K562 (cell line): ENCODE measurements at regions not wholly inside any gene's neighbourhood (a gene's known extent, or its start where the extent isn't known, plus 50 kb on each side); places are given as distances from the start of the nearest gene placed in this dataset.

ENCODE experiments used
- ATAC-seq: fragments of 200-7000 bp; cut with Tn5 transposase; 3 replicates; pipeline ENCODE4 v1.9.1; 2020; ENCODE audit warnings: moderate library complexity
- BruUV-seq: library from RNA; stranded (reverse); fragments of 400-500 nt; replicated peaks from 2 replicates; lab custom pipeline; 2021; lab: Mats Ljungman, UMichigan
- CTCF ChIA-PET: fragments of 300-600 bp; formaldehyde crosslinking; extraction: SDS; loops from one replicate; lab custom pipeline; 2021; ENCODE audit warnings: low intra/inter-chr PET ratio; lab: Yijun Ruan, JAX
- POLR2A ChIA-PET: fragments of 300-600, 350-650 bp; sonication (Branson Sonifier 250); formaldehyde crosslinking; extraction: SDS; loops from one replicate; lab custom pipeline; 2021; ENCODE audit warnings: antibody characterized with exemption, inconsistent platforms; lab: Yijun Ruan, JAX
- DNase-seq, 4 experiments: peaks; one replicate each; pipeline versions ENCODE4 v3.0.0 to v3.0.0-alpha.2; 2011 to 2018; ENCODE audit warnings: low spot score in 3 of 4, mixed read lengths in 3 of 4; ENCODE audit errors: extremely low read depth in 1 of 4
- FAIRE-seq: peaks from 2 replicates; lab custom pipeline; 2011; peaks lifted over from hg19 to GRCh38; lab: Jason Lieb, UNC
- H2AFZ ChIP-seq: 2 replicates; pipeline ENCODE4 v1.6.0; 2011; ENCODE audit warnings: low read depth, low read length, control low read depth, inconsistent platforms
- H3K27ac ChIP-seq: fragments of 200-600 bp; 3 replicates; pipeline ENCODE4 v1.8.0; 2011; ENCODE audit warnings: low read depth, mild to moderate bottlenecking, control low read depth, inconsistent platforms, low read length, moderate library complexity, mixed read lengths; ENCODE audit errors: extremely low read depth
- H3K27me3 ChIP-seq, 2 experiments: fragments of 300-600 bp in 1 of 2; 2 replicates in 1 of 2; 3 replicates in 1 of 2; pipeline versions ENCODE4 v1.6.0 to v1.8.0; 2011; ENCODE audit warnings: inconsistent platforms in 2 of 2, low read length in 2 of 2, mild to moderate bottlenecking in 1 of 2, mixed read lengths in 1 of 2, moderate library complexity in 1 of 2; ENCODE audit not compliant: control insufficient read depth in 2 of 2, insufficient read depth in 2 of 2
- H3K36me3 ChIP-seq: fragments of 300-600 bp; 3 replicates; pipeline ENCODE4 v1.8.0; 2011; ENCODE audit warnings: mild to moderate bottlenecking, low read length, inconsistent platforms; ENCODE audit not compliant: control insufficient read depth, insufficient read depth
- H3K4me1 ChIP-seq, 2 experiments: fragments of 200-600 bp in 1 of 2; replicated peaks in 1 of 2; 2 replicates in 1 of 2; 3 replicates in 1 of 2; pipeline versions ENCODE4 v1.5.1 to v1.8.0; 2011; ENCODE audit warnings: inconsistent platforms in 2 of 2, low read length in 2 of 2, mild to moderate bottlenecking in 1 of 2, mixed read lengths in 1 of 2, moderate library complexity in 1 of 2; ENCODE audit not compliant: control insufficient read depth in 2 of 2, insufficient read depth in 2 of 2
- H3K4me2 ChIP-seq: 2 replicates; pipeline ENCODE4 v1.6.1; 2011; ENCODE audit warnings: low read length, control low read depth, inconsistent platforms, mixed read lengths; ENCODE audit not compliant: insufficient read depth
- H3K4me3 ChIP-seq: fragments of 200-600 bp; sonication (generic), shearing (Covaris generic); 2 replicates; pipeline ENCODE4 v1.5.1; 2016; ENCODE audit warnings: control low read depth, inconsistent platforms
- H3K79me2 ChIP-seq: fragments of 200-600 bp; 3 replicates; pipeline ENCODE4 v1.8.0; 2011; ENCODE audit warnings: low read length, inconsistent platforms; ENCODE audit not compliant: control insufficient read depth, insufficient read depth
- H3K9ac ChIP-seq, 2 experiments: 2 replicates each; pipeline versions ENCODE4 v1.6.0 to v1.6.1; 2011; ENCODE audit warnings: low read depth in 2 of 2, low read length in 2 of 2, control low read depth in 1 of 2, inconsistent platforms in 1 of 2, mild to moderate bottlenecking in 1 of 2, mixed read lengths in 1 of 2; ENCODE audit not compliant: insufficient read depth in 1 of 2
- H3K9me1 ChIP-seq: one replicate; pipeline ENCODE4 v1.6.0; 2011; ENCODE audit warnings: inconsistent platforms, mild to moderate bottlenecking, low read length, moderate library complexity; ENCODE audit not compliant: control insufficient read depth, insufficient read depth
- H3K9me3 ChIP-seq: replicated peaks from 2 replicates; pipeline ENCODE4 v1.5.1; 2011; ENCODE audit warnings: low read depth, low read length, inconsistent platforms; ENCODE audit not compliant: control insufficient read depth, insufficient read depth
- H4K20me1 ChIP-seq: replicated peaks from 2 replicates; pipeline ENCODE4 v1.6.1; 2011; ENCODE audit warnings: low read length, inconsistent platforms, mixed read lengths; ENCODE audit not compliant: control insufficient read depth, insufficient read depth
- CREB1 ChIP-seq, 2 experiments: sonication (generic) in 1 of 2; formaldehyde crosslinking in 1 of 2; IDR thresholded peaks; 2 replicates each; pipeline versions ENCODE4 v1.6.1 to v1.8.0; 2012 to 2022; ENCODE audit warnings: inconsistent platforms in 1 of 2, mild to moderate bottlenecking in 1 of 2, missing genetic modification reagents in 1 of 2, moderate library complexity in 1 of 2
- E2F5 ChIP-seq: sonication (generic); formaldehyde crosslinking; IDR thresholded peaks from 2 replicates; pipeline ENCODE4 v1.8.0; 2022; ENCODE audit warnings: mild to moderate bottlenecking, missing genetic modification reagents
- E2F6 ChIP-seq, 2 experiments: IDR thresholded peaks; 2 replicates each; pipeline ENCODE4 v1.6.1; 2011; ENCODE audit warnings: borderline replicate concordance in 1 of 2, control low read depth in 1 of 2, low read depth in 1 of 2, low read length in 1 of 2, mild to moderate bottlenecking in 1 of 2, mixed read lengths in 1 of 2, moderate library complexity in 1 of 2; ENCODE audit not compliant: insufficient read depth in 1 of 2, insufficient read length in 1 of 2, poor library complexity in 1 of 2, severe bottlenecking in 1 of 2; ENCODE audit errors: extremely low read depth in 1 of 2
- MYNN ChIP-seq, 2 experiments: sonication (generic); formaldehyde crosslinking in 1 of 2; IDR thresholded peaks; 2 replicates each; pipeline versions ENCODE4 v1.5.0 to v1.6.1; 2016 to 2020; ENCODE audit warnings: antibody characterized with exemption in 1 of 2, missing genetic modification reagents in 1 of 2
- PTTG1 ChIP-seq: fragments of 450-650 bp; IDR thresholded peaks from 2 replicates; pipeline ENCODE4 v1.6.1; 2016; ENCODE audit warnings: low read depth, mild to moderate bottlenecking, missing genetic modification characterization, missing compliant biosample characterization
- SMAD3 ChIP-seq: fragments of 450-650 bp; formaldehyde crosslinking; conservative IDR thresholded peaks from 2 replicates; pipeline ENCODE4 v1.4.0; 2020; ENCODE audit warnings: mild to moderate bottlenecking
- SREBF2 ChIP-seq: sonication (generic); formaldehyde crosslinking; IDR thresholded peaks from 2 replicates; pipeline ENCODE4 v1.4.0; 2020; ENCODE audit warnings: mild to moderate bottlenecking, missing genetic modification reagents
- TCFL5 ChIP-seq: fragments of 250-450 bp; sonication (Bioruptor Pico); conservative IDR thresholded peaks from 2 replicates; pipeline ENCODE4 v1.6.1; 2021; ENCODE audit warnings: mild to moderate bottlenecking, moderate library complexity, matching md5 sums
- XRCC5 ChIP-seq: fragments of 200-400 bp; formaldehyde crosslinking; IDR thresholded peaks from 2 replicates; pipeline ENCODE4 v1.6.1; 2017; ENCODE audit warnings: low read depth, mild to moderate bottlenecking, low read length
- ZNF197 ChIP-seq: fragments of 200-800 bp; sonication (Bioruptor generic); IDR thresholded peaks from 2 replicates; pipeline ENCODE4 v1.6.1; 2016; ENCODE audit warnings: low read depth, missing genetic modification characterization, missing compliant biosample characterization
- WGBS: fragments of 100-300 bp; shearing (Covaris generic); methylation state at CpG from one replicate; pipeline ENCODE4 v1.1.6; 2016; ENCODE audit warnings: low coverage, mixed read lengths; ENCODE audit not compliant: insufficient coverage; ENCODE audit errors: missing lambda C conversion rate; 5-methylcytosine and 5-hydroxymethylcytosine counted together
- in situ Hi-C: fragments of 300-500 bp; cut with MboI; formaldehyde crosslinking; loops from 4 replicates; pipeline ENCODE4 v1.15.0; 2018; ENCODE audit warnings: inconsistent platforms, mixed read lengths
- intact Hi-C: fragments of 100-400 bp; cut with micrococcal nuclease; formaldehyde crosslinking; loops from 2 replicates; pipeline ENCODE4 v1.14.2; 2022
- TF ChIP-seq, protein P1 (sequence below): fragments of 250-450 bp; sonication (Bioruptor Pico); IDR thresholded peaks from 2 replicates; pipeline ENCODE4 v1.5.0; 2021; ENCODE audit warnings: mild to moderate bottlenecking, moderate library complexity

DNA sequence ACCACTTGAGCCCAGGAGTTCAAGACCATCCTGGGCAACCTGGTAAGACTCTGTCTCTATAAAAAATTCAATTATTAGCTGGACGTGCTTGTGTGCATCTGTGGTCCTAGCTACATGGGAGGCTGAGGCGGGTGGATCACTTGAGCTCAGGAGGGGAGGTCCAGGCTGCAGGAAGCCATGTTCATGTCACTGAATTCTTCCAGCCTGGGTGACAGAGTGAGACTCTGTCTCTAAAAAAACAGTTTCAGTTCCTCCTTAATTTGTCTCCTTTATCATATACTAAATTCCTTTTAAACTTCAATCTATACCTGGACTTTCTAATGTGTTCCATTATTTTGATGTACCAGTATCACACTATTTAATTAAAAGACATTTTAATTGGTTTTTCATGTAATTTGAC is 422.2 kb upstream of the TLE4 start:
- FAIRE-seq = no peak
- ChIA-PET CTCF (no interaction called here), POLR2A (no interaction called here)
- no peaks in the 10 kb centered on the region for H3K27me3 ChIP-seq
- no peaks in the 10 kb centered on the region for H4K20me1 ChIP-seq
- intact Hi-C loops (no loop called here), in situ Hi-C loops (no loop called here)
- no peak overlapping the region for H3K4me2 ChIP-seq
- no peak overlapping the region for H3K4me3 ChIP-seq
- TF ChIP-seq, protein P1, sequence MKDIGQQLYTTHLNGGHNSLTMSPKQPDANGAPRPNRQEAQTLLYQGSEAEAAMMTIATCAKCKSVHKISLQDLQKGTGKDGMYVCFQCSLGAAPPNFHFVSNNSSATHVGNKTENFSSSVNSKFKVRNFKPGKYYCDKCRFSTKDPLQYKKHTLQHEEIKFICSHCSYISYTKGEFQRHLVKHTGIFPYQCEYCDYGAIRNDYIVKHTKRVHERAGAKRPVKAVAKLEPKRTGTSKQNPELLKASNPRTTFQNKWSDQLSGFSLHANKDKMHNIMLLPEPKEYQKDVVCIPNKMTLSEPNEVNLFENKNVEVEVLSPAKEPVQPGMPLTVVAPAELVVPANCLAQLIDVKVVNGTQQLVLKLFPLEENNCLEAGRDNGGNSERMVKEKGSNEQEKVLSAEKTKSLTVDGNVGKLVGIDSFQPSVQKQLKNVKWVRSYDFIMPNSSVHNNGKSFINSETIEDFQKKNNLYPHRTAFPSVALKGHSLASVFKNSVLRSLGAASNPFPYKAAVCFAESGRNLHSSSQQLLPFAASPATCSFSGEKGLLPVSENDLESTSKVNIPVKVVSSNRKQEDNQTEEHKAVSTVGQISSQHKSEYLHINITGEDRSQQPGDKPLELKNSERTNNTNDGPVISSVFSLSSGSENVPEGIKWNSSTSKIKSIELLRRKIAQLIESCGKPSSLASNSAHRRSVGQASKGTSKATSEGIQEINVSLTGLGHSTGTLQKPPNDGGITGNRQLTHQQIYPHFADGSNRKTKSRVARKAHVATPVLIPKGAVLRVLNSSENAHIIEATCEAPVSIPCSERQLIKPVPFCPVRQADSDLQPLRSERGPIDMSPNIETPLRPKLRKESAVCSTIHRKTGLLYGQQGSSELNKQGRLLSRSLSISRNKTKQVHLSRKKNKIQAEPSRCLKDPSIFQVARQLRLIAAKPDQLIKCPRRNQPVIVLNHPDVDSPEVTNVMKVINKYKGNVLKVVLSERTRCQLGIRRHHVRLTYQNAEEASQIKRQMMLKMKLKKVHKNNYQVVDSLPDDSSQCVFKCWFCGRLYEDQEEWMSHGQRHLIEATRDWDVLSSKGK (CRISPR knock-in tag) = no peak
- TF ChIP-seq MYNN (IDR thresholded peaks at IDR 0.05) = no peak
- no peak for TF ChIP-seq MYNN (CRISPR knock-in tag; IDR thresholded peaks at IDR 0.05)
- no peak for TF ChIP-seq SREBF2
- no peak for TF ChIP-seq ZNF197 (CRISPR knock-in tag)
- no peak for TF ChIP-seq CREB1 (IDR thresholded peaks at IDR 0.05)
- TF ChIP-seq CREB1 (CRISPR knock-in tag; IDR thresholded peaks at IDR 0.05) = no peak
- no peak for TF ChIP-seq XRCC5
- TF ChIP-seq E2F6 (IDR thresholded peaks at IDR 0.05; ENCODE audit: borderline replicate concordance in 1 of 2, extremely low read depth in 1 of 2, insufficient read depth in 1 of 2, insufficient read length in 1 of 2, low read depth in 1 of 2, low read length in 1 of 2, poor library complexity in 1 of 2, severe bottlenecking in 1 of 2) = no peak
- no peak for TF ChIP-seq TCFL5 (CRISPR knock-in tag)
- TF ChIP-seq E2F5 (CRISPR knock-in tag) = no peak
- no peak for TF ChIP-seq PTTG1 (tag)
- TF ChIP-seq SMAD3 (CRISPR knock-in tag) = no peak
- H3K36me3 ChIP-seq = no peaks in the 10 kb centered on the region
- no peaks in the 10 kb centered on the region for H3K9me1 ChIP-seq
- H3K9me3 ChIP-seq = no peaks in the 10 kb centered on the region
- H2AFZ ChIP-seq = no peak overlapping the region
- H3K4me1 ChIP-seq = no peaks in the 10 kb centered on the region
- WGBS = 7% methylated on average over 2 of the region's 2 CpGs
- H3K79me2 ChIP-seq = no peaks in the 10 kb centered on the region
- no peak overlapping the region for H3K9ac ChIP-seq
- BruUV-seq = no TSS peak
- ATAC-seq = no peak
- no peak overlapping the region for H3K27ac ChIP-seq
- no peak for DNase-seq
